Astrocyte (in vitro differentiated cells and primary cell): ENCODE measurements at regions not wholly inside any gene's neighbourhood (a gene's known extent, or its start where the extent isn't known, plus 50 kb on each side); places are given as distances from the start of the nearest gene placed in this dataset.

Experiments used
- EZH2 ChIP-seq: IDR thresholded peaks from 2 replicates; pipeline ENCODE4 v1.6.1; 2012; ENCODE audit warnings: mild to moderate bottlenecking, low read length, inconsistent platforms; ENCODE audit not compliant: insufficient read depth
- TF ChIP-seq, protein P1 (sequence below): IDR thresholded peaks from 2 replicates; pipeline ENCODE4 v1.5.1; 2011; ENCODE audit warnings: low read depth, mild to moderate bottlenecking, inconsistent platforms, low read length, moderate library complexity; ENCODE audit not compliant: insufficient read depth

GRCh38 chr13:83516781-83517180 lies 365.5 kb downstream of the SLITRK1 start:
- TF ChIP-seq, protein P1, sequence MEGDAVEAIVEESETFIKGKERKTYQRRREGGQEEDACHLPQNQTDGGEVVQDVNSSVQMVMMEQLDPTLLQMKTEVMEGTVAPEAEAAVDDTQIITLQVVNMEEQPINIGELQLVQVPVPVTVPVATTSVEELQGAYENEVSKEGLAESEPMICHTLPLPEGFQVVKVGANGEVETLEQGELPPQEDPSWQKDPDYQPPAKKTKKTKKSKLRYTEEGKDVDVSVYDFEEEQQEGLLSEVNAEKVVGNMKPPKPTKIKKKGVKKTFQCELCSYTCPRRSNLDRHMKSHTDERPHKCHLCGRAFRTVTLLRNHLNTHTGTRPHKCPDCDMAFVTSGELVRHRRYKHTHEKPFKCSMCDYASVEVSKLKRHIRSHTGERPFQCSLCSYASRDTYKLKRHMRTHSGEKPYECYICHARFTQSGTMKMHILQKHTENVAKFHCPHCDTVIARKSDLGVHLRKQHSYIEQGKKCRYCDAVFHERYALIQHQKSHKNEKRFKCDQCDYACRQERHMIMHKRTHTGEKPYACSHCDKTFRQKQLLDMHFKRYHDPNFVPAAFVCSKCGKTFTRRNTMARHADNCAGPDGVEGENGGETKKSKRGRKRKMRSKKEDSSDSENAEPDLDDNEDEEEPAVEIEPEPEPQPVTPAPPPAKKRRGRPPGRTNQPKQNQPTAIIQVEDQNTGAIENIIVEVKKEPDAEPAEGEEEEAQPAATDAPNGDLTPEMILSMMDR = no peak
- no peak for TF ChIP-seq EZH2
